Nephron progenitor cell (in vitro differentiated cells): ENCODE measurements at regions not wholly inside any gene's neighbourhood (a gene's known extent, or its start where the extent isn't known, plus 50 kb on each side); places are given as distances from the start of the nearest gene placed in this dataset.

ENCODE experiments used
- DNase-seq: peaks from one replicate; pipeline ENCODE4 v3.0.0; 2021
- H3K27ac Mint-ChIP-seq: 2 replicates; pipeline ENCODE4 v1.8.0; 2021; ENCODE audit warnings: mild to moderate bottlenecking, moderate library complexity, mixed read lengths
- H3K27me3 Mint-ChIP-seq: 2 replicates; pipeline ENCODE4 v1.8.0; 2021; ENCODE audit warnings: mild to moderate bottlenecking, low read depth, mixed read lengths; ENCODE audit not compliant: poor library complexity
- H3K36me3 Mint-ChIP-seq: 2 replicates; pipeline ENCODE4 v1.8.0; 2021; ENCODE audit warnings: low read depth, mixed read lengths
- H3K4me1 Mint-ChIP-seq: 2 replicates; pipeline ENCODE4 v1.8.0; 2021; ENCODE audit warnings: mixed read lengths
- H3K4me3 Mint-ChIP-seq: 2 replicates; pipeline ENCODE4 v1.8.0; 2021; ENCODE audit warnings: mild to moderate bottlenecking, moderate library complexity, mixed read lengths
- H3K9me3 Mint-ChIP-seq: 2 replicates; pipeline ENCODE4 v1.8.0; 2021; ENCODE audit warnings: mild to moderate bottlenecking, moderate library complexity, mixed read lengths
- CTCF ChIP-seq: fragments of 200-600 bp; sonication (generic); IDR thresholded peaks from 2 replicates; pipeline ENCODE4 v1.5.0; 2021; ENCODE audit warnings: antibody characterized with exemption

GRCh38 chr22:27337676-27338075 lies 463.9 kb downstream of the MN1 start:
- H3K27ac Mint-ChIP-seq: no peak overlapping the region
- peaks cover 65% of the 10 kb centered on the region for H3K27me3 Mint-ChIP-seq
- TF ChIP-seq CTCF: no peak
- no peaks in the 10 kb centered on the region for H3K36me3 Mint-ChIP-seq
- no peak for DNase-seq
- no peaks in the 10 kb centered on the region for H3K4me1 Mint-ChIP-seq
- H3K4me3 Mint-ChIP-seq: no peak overlapping the region
- H3K9me3 Mint-ChIP-seq: peaks cover 7% of the 10 kb centered on the region

- peaks cover 6% of the 10 kb centered on the region for H3K4me1 Mint-ChIP-seq
- no peaks in the 10 kb centered on the region for H3K36me3 Mint-ChIP-seq
- no peak for DNase-seq
- no peak overlapping the region for H3K27ac Mint-ChIP-seq
- H3K9me3 Mint-ChIP-seq: peaks cover 22% of the 10 kb centered on the region
- H3K4me3 Mint-ChIP-seq: no peak overlapping the region
- TF ChIP-seq CTCF: no peak
- peaks cover 52% of the 10 kb centered on the region for H3K27me3 Mint-ChIP-seq
Measured at GRCh38 chr22:27340047-27340446, 461.5 kb downstream of the MN1 start.

- TF ChIP-seq CTCF: no peak
- Mint-ChIP-seq H3K27ac (no peak overlapping the region), H3K27me3 (peaks cover 34% of the 10 kb centered on the region)
Measured at GRCh38 chr22:27344546-27344945, 457.0 kb downstream of the MN1 start.

GRCh38 chr22:27345691-27346090 lies 455.9 kb downstream of the MN1 start:
- Mint-ChIP-seq H3K27ac (no peak overlapping the region), H3K4me3 (no peak overlapping the region), H3K9me3 (peaks cover 42% of the 10 kb centered on the region), H3K36me3 (no peaks in the 10 kb centered on the region), H3K4me1 (peaks cover 36% of the 10 kb centered on the region), H3K27me3 (peaks cover 24% of the 10 kb centered on the region)
- TF ChIP-seq CTCF: no peak
- peak; percentile 16 for DNase-seq

More at GRCh38 chr22:27344546-27344945, 457.0 kb downstream of the MN1 start:
- H3K4me3 Mint-ChIP-seq: no peak overlapping the region
- no peak for DNase-seq
- peaks cover 30% of the 10 kb centered on the region for H3K9me3 Mint-ChIP-seq
- H3K4me1 Mint-ChIP-seq: peaks cover 36% of the 10 kb centered on the region
- no peaks in the 10 kb centered on the region for H3K36me3 Mint-ChIP-seq

- Mint-ChIP-seq H3K9me3 (peaks cover 48% of the 10 kb centered on the region), H3K4me1 (peaks cover 36% of the 10 kb centered on the region), H3K27ac (no peak overlapping the region), H3K36me3 (no peaks in the 10 kb centered on the region), H3K27me3 (peaks cover 14% of the 10 kb centered on the region), H3K4me3 (peak overlapping the region; percentile 43)
- no peak for TF ChIP-seq CTCF
- no peak for DNase-seq
Measured at GRCh38 chr22:27347951-27348350, 453.6 kb downstream of the MN1 start.

- Mint-ChIP-seq H3K36me3 (no peaks in the 10 kb centered on the region), H3K4me1 (peaks cover 36% of the 10 kb centered on the region), H3K27me3 (peaks cover 16% of the 10 kb centered on the region), H3K4me3 (no peak overlapping the region), H3K27ac (no peak overlapping the region), H3K9me3 (peaks cover 44% of the 10 kb centered on the region)
- DNase-seq: no peak
- TF ChIP-seq CTCF: no peak
Measured at GRCh38 chr22:27348634-27349033, 452.9 kb downstream of the MN1 start.
